ENCODE measurements at regions not wholly inside any gene's neighbourhood (a gene's known extent, or its start where the extent isn't known, plus 50 kb on each side); places are given as distances from the start of the nearest gene placed in this dataset.

- TF ChIP-seq CTCF (IDR thresholded peaks at IDR 0.05) (no peak), POLR2A (IDR thresholded peaks at IDR 0.05) (no peak)
Measured at GRCh38 chr9:90022474-90022873, 417.7 kb downstream of the GADD45G start.
